Parathyroid adenoma (tissue), 2 donors: ENCODE measurements at regions not wholly inside any gene's neighbourhood (a gene's known extent, or its start where the extent isn't known, plus 50 kb on each side); places are given as distances from the start of the nearest gene placed in this dataset.

ENCODE experiments used
- H2AFZ ChIP-seq: fragments of 300-600 bp; sonication (generic); one replicate; pipeline ENCODE4 v1.7.0; 2017; ENCODE audit warnings: antibody characterized with exemption, mild to moderate bottlenecking
- H3K27ac ChIP-seq: fragments of 300-600 bp; sonication (generic); one replicate; pipeline ENCODE4 v1.7.0; 2017
- H3K27me3 ChIP-seq: fragments of 300-600 bp; sonication (generic); one replicate; pipeline ENCODE4 v1.7.0; 2017; ENCODE audit warnings: low read length; ENCODE audit not compliant: control insufficient read depth, insufficient read depth
- H3K36me3 ChIP-seq: fragments of 300-600 bp; sonication (generic); one replicate; pipeline ENCODE4 v1.7.0; 2017; ENCODE audit warnings: low read length; ENCODE audit not compliant: control insufficient read depth, insufficient read depth
- H3K4me1 ChIP-seq: fragments of 300-600 bp; sonication (generic); one replicate; pipeline ENCODE4 v1.7.0; 2017; ENCODE audit warnings: control low read depth
- H3K4me2 ChIP-seq: fragments of 300-600 bp; sonication (generic); one replicate; pipeline ENCODE4 v1.7.0; 2017; ENCODE audit warnings: low read length
- H3K4me3 ChIP-seq: fragments of 300-600 bp; sonication (generic); one replicate; pipeline ENCODE4 v1.7.0; 2017; ENCODE audit warnings: low read depth, low read length
- H3K79me2 ChIP-seq: fragments of 300-600 bp; sonication (generic); one replicate; pipeline ENCODE4 v1.7.0; 2017; ENCODE audit warnings: control low read depth
- H3K9ac ChIP-seq: fragments of 300-600 bp; sonication (generic); one replicate; pipeline ENCODE4 v1.7.0; 2017; ENCODE audit warnings: mild to moderate bottlenecking
- H3K9me3 ChIP-seq: fragments of 300-600 bp; sonication (generic); one replicate; pipeline ENCODE4 v1.7.0; 2017; ENCODE audit warnings: low read length; ENCODE audit not compliant: control insufficient read depth
- TF ChIP-seq, protein P1 (sequence below): fragments of 300-600 bp; sonication (generic); IDR thresholded peaks from one replicate; pipeline ENCODE4 v1.7.0; 2017; ENCODE audit warnings: antibody characterized with exemption, mild to moderate bottlenecking
- donor health status: primary hyperparathyroidism.

DNA sequence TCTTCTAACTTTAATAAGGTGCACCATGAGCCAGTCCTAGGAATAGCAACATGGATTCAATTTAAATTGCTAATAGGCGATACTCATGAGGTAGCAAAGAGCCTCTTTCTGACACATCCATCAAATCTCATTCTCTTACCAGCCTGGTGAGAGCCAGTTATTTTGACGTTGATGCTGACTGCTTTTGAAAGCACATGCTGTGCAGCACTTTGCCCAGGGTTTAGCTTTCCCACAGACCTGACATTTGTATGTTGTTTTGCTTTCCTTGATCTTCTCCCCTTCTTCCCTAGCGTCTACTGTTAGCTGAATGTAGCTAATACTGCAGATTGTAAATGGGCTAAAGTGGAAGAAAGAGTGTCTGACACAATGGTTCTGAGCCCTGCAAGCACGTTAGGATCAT, 101.1 kb upstream of the CCDC85A start:
- TF ChIP-seq, protein P1, sequence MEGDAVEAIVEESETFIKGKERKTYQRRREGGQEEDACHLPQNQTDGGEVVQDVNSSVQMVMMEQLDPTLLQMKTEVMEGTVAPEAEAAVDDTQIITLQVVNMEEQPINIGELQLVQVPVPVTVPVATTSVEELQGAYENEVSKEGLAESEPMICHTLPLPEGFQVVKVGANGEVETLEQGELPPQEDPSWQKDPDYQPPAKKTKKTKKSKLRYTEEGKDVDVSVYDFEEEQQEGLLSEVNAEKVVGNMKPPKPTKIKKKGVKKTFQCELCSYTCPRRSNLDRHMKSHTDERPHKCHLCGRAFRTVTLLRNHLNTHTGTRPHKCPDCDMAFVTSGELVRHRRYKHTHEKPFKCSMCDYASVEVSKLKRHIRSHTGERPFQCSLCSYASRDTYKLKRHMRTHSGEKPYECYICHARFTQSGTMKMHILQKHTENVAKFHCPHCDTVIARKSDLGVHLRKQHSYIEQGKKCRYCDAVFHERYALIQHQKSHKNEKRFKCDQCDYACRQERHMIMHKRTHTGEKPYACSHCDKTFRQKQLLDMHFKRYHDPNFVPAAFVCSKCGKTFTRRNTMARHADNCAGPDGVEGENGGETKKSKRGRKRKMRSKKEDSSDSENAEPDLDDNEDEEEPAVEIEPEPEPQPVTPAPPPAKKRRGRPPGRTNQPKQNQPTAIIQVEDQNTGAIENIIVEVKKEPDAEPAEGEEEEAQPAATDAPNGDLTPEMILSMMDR: no peak
- Histone ChIP-seq H3K36me3 (no peaks in the 10 kb centered on the region), H3K4me2 (no peak overlapping the region)

DNA sequence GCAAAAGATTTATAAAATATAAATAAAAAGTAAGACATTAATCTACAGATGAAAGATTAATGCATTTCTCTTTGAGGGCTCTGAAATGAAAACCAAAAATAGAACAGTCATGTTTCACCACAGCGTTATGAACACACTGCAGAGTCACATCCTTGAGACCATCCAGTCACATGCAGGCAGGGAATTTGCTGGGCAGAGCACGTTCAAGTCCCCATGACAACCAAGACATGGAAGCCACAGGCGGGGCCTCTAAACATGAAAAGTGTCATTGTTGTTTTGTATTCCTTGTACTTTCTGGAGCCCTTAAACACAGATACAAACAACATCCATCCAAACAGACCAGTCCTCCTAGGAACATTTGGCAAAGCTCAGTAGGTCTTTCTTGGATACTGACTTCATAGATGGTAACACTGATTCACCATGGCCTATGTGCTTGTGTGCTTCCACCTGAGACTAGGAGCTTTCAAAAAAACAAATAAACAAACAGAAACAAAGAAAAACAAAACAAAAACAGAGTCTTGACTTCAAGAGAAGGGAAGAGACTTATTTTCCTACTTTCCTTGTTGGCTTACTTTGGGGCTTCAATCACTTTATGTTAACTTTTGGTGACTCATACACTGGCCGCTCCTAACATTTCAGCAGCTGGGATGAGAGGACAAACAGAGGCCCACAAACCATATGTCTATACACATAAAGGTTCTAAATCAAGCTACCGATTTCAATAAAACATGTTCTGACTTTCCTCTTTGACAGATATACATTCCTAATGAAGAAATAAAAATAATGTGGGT, 99.5 kb upstream of the CCDC85A start:
- Histone ChIP-seq H3K9me3 (no peaks in the 10 kb centered on the region), H2AFZ (no peak overlapping the region), H3K36me3 (no peaks in the 10 kb centered on the region), H3K79me2 (no peaks in the 10 kb centered on the region), H3K4me3 (no peak overlapping the region), H3K4me1 (no peaks in the 10 kb centered on the region), H3K9ac (no peak overlapping the region), H3K27me3 (no peaks in the 10 kb centered on the region), H3K27ac (no peak overlapping the region), H3K4me2 (no peak overlapping the region)
- TF ChIP-seq, protein P1: no peak

More for the DNA sequence above, 101.1 kb upstream of the CCDC85A start:
- Histone ChIP-seq H3K27ac (no peak overlapping the region), H3K79me2 (no peaks in the 10 kb centered on the region), H3K4me3 (no peak overlapping the region), H3K9me3 (no peaks in the 10 kb centered on the region), H3K27me3 (no peaks in the 10 kb centered on the region), H2AFZ (no peak overlapping the region), H3K9ac (no peak overlapping the region), H3K4me1 (no peaks in the 10 kb centered on the region)

DNA sequence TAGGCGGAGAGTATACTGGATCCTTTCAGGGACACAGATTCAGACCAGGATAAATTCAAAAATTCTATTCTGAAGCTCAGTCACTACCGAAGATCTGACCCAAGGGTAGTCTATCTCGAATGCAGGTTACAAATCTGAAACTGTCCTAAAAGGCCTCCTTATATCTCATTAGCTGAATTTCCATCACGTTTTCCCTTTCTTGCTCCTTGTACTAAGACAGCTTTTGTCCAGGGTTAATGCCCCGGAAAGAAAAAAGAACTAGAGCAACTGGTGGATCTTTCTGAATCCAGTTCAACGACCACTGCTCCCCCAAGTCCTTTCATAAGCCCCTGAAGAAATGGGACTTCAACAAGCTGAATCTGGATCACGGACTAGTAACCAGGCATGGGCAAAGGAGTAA, 97.5 kb upstream of the CCDC85A start:
- no peak overlapping the region for H3K4me3 ChIP-seq
- no peaks in the 10 kb centered on the region for H3K9me3 ChIP-seq
- no peaks in the 10 kb centered on the region for H3K4me1 ChIP-seq
- H3K4me2 ChIP-seq: no peak overlapping the region
- H3K36me3 ChIP-seq: no peaks in the 10 kb centered on the region
- H3K27ac ChIP-seq: no peak overlapping the region
- TF ChIP-seq, protein P1: no peak
- no peak overlapping the region for H2AFZ ChIP-seq
- no peaks in the 10 kb centered on the region for H3K79me2 ChIP-seq
- H3K27me3 ChIP-seq: no peaks in the 10 kb centered on the region
- no peak overlapping the region for H3K9ac ChIP-seq

GRCh38 chr2:56088411-56088810, 95.4 kb upstream of the CCDC85A start:
- Histone ChIP-seq H3K27ac (no peak overlapping the region), H3K4me3 (no peak overlapping the region), H3K4me2 (no peak overlapping the region), H3K36me3 (no peaks in the 10 kb centered on the region), H3K9ac (no peak overlapping the region), H3K9me3 (no peaks in the 10 kb centered on the region), H3K27me3 (no peaks in the 10 kb centered on the region), H3K79me2 (no peaks in the 10 kb centered on the region), H3K4me1 (no peaks in the 10 kb centered on the region), H2AFZ (no peak overlapping the region)
- TF ChIP-seq, protein P1: no peak

DNA sequence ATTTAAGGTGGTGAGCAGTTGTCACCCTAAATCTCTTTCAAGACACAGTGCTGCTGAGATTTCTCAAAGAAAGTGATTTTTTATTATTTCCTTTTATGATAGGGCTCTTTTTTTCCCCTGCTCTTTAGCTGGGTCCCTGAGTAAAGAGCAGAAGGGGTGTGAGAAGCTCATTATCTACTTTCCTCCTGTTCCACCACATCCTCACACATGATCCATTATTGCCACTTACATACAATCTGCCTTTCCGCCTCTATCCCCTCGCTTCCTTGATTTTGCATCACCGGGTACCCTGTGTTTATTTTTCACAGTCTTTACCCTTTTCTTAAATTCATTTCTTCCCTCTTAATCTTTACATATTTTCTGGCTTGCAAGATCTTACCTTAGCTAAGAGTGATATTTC, 93.9 kb upstream of the CCDC85A start:
- Histone ChIP-seq H3K79me2 (no peaks in the 10 kb centered on the region), H3K4me3 (no peak overlapping the region), H3K27ac (no peak overlapping the region), H2AFZ (no peak overlapping the region), H3K9ac (no peak overlapping the region), H3K27me3 (no peaks in the 10 kb centered on the region), H3K9me3 (no peaks in the 10 kb centered on the region), H3K4me2 (no peak overlapping the region), H3K4me1 (no peaks in the 10 kb centered on the region), H3K36me3 (no peaks in the 10 kb centered on the region)
- TF ChIP-seq, protein P1: no peak
